HG03139 (cell line): ENCODE measurements at regions not wholly inside any gene's neighbourhood (a gene's known extent, or its start where the extent isn't known, plus 50 kb on each side); places are given as distances from the start of the nearest gene placed in this dataset.

ENCODE experiments used
- ATAC-seq: cut with Tn5 transposase; IDR thresholded peaks from one replicate; pipeline ENCODE4 v1.9.1; 2021; ENCODE audit not compliant: unreplicated experiment

DNA sequence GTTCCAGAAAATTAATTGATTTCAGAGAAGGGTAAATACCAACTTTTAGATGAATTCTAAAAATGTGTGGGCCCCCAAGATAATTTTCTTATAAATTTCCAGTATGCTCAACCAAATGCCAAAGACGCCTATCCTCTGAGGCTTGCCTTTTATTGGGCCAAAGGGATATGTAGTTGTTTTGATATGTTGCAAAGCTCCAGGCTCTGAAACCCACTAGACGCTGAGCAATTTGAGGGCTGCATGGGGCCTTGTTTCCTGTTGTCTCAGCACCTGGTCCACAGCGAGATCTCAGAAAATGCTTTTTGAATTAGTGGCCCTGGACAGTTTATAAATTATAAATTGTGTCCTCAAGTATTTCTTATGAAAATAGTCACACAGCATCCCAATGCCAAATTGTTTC, 397.2 kb downstream of the SAMD5 start:
- no peak for ATAC-seq

DNA sequence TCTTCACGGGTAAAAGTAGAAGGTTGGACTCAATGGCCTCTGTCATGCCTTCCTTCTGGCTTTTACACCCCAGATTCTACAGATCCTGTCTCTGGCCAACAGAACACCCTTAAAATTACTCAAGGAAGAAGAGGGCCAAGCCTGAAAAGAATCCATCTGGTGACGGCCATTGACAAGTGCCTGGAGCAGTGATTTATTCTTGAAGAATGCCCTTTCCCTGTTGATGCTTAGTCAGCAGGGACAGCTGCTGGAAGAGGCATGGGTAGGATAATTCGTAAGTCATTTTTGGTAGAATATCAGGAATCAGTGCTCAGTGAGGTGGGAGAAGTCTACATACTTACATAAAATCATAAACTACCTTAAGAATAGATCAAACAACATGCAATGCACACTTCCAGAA, 397.9 kb downstream of the SAMD5 start:
- ATAC-seq: no peak

DNA sequence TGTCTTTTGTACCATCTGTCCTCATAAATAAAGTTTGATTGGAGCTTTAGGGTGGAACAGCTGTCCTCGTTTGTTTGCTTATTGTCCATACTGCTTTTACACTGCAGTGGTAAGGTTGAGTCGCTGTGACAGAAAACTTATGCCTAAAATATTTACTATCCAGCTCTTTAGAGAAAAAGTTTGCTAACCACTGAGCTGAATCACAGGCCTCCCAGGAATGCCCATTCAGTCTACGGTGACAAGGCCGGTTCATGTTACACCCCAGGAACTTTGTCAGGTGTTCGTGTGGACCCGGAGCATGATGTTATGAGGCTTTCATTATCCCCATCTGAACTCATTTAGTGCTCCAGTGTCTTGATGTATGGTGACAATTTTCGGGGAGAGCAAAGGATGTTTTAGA, 401.1 kb downstream of the SAMD5 start:
- ATAC-seq: no peak

DNA sequence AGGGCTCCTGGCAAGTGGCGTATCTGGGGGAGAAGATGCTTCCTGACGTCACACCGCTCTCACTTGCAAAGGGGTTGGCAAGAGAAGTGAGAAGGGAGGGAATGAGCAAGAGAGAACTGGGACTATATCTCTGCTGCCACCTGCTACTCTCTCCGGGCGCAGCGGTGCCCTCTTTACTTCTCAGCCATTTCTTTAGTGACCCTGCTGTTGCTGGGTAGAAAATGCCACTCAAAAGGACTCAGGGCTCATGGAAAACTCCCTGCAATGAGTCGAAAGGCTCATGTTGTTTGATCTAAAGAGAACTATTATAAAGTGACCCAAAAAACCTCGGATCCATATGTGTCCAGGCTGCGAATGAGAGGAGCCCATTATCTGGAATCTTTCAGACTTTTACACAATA, 401.8 kb downstream of the SAMD5 start:
- ATAC-seq: no peak

DNA sequence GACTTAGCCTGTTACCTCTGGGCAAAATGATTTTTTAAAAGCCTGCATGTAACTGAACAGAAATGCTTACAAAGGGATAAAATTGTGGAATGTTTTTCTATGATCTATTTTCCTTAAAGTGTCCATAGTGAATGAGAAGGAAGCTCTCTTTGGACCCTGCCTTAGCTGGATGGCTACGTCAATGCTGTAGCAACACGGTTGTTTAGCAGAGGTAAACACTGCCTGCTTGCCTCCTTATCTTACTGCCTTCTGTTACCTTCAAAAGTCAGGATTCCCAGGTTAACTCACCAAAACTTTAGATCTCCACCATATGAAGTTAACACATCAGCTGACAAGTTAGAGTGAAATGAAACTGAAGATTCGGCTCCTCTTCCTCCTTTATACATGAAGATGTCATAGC, 402.6 kb downstream of the SAMD5 start:
- no peak for ATAC-seq

DNA sequence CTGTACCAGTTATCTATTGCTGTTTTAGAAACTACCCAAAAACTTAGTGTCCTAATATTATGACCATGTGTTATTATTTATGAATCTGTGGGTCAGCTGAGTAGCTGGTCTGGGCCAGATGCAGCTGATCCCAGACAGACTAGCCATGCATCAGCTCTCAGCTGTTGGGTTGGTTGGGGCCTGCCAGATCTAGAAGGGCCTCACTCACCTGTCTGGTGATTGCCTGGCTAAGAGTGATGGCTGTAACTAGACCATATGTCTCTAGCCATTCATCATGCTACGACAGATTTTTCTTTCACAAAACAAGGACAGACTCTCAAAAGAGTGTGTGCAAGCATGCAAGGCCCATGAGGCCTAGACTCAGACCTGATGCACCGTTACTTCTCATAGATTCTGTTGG, 403.2 kb downstream of the SAMD5 start:
- ATAC-seq: no peak

DNA sequence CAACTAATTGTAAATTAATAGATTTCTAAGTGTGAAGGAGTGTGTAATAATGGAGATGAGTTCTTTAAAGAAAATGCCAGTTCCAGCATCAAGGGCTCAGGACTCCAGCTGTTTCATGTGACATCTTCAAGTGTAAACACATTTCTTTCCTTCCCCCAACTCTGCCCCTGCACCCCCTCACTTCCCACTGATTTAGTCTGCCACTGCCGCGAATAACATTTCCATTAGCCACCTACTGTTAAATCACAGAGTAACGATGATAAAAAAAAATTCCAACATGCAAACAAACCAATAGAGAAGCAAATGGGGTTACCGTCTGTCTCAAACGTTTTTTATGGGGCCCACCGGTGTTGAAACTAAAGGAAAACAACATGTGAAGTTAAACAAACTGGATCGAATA, 414.3 kb downstream of the SAMD5 start:
- ATAC-seq: no peak

DNA sequence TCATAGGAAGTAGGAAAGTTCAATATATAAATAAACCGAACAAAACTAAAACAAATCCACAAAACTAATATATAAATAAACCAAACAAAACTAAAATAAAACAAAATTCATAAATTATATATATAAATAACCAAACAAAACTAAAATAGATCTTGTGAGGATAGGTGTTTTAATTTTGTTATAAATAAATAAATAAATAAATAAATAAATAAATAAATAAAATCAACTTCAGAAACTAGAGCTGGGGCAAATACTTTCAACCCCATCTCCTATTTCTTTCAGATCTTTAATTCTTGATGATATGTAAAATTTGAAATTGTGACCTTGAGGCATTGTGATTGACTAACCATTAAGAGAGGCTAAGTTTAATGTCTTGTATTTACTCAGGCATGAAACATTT, 416.1 kb downstream of the SAMD5 start:
- no peak for ATAC-seq

DNA sequence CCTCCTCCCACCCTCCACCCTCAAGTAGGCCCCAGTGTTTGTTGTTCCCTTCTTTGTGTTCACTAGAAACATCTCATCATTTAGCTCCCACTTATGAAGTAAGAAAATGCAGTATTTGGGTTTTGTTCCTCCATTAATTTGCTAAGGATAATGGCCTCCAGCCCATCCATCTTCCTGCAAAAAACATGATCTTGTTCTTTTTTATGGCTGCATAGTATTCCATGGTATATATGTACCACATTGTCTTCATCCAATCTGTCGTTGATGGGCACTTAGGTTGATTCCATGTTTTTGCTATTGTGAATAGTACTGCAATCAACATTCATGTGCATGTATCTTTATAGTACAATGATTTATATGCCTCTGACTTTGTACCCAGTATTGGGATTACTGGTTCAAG, 416.8 kb upstream of the SASH1 start:
- ATAC-seq: no peak

DNA sequence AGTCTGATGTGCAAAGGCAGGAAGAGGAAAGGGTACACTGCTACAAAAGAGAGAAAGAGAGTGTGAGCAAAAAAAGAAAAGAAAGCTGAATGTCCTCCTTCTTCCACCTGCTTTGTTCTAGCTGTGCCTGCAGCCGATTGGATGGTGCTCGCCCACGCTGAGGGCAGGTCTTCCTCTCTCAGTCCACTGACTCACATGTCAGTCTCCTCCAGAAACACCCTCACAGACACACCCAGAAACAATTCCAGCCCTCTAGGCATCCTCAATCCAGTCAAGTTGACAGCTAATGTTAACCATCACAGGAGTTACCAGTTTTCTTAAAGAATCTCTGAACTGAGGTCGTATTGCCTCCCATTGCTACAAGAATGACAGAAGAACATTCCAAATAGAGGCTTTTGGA, 411.9 kb upstream of the SASH1 start:
- no peak for ATAC-seq

DNA sequence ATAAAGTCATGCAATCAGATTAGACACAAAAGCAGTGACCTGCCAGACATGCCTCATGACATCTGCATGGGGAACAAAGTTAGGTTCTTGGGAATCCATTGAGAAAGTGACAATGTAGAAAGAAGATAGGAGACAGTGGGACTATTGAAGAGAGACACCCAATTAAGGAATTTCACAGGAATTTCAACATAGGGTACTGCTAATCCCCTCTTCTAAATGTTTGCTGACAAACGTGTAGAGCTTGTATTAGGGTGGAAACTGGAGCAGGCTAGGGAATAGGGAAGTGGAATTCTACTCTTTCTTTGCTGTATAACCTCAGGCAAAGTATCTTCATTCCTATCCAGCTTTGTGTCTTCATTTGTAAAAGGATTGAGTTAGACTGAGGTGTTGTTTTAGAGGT, 409.4 kb upstream of the SASH1 start:
- ATAC-seq: no peak

DNA sequence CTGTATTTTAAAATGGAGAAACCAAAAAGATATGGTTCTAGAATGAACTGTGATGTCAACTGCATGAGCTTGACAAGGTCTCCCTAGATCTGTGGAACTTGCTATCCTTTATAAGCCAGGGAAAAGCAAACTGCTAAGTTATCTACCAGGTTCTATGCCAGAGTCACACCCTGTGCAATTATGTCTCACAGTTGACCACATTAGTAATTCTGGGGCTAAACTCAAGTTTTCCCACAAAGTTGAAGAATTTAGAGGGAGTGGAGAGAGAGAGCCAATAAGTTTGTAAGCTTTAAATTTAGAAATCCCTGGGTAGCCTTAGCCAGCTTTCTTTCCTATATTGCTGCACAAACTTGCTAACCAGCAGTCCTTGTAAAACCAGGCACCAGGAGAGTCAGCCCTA, 407.0 kb upstream of the SASH1 start:
- no peak for ATAC-seq

DNA sequence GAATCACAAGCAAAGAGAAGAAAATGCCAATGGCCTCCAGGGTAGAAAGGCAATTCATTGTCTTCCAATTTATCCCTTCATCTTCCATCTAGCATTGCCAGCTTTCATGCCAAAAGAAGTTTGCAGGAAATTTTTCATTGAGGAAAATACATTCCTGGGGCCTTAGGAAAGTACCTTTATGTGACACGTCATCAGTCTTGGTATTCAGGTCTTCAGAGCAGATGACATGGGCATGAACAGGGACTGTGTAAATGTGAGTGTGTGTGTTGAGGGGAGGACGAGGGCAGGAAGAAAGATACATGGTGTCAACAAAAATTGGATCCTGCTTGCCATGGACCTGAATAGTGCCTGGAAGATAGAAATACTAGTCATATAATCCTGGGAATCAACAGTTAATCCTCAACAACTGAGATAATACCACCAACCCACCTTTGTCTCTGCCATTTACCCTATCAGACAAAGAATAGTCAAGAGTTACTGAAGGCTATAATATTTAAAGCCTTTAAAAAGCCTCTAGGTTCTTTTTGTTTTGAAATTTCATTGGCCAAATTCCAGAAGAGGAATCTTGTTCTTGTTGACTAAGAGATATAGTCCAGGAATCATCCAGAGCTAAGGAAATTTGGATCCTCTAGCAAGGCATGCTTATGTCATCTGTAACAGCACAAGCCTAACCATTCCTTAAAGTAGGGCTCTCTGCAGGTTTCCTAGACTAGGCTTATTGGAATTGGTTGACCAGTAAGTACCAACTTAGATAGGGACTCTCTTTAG, 405.8 kb upstream of the SASH1 start:
- ATAC-seq: no peak

DNA sequence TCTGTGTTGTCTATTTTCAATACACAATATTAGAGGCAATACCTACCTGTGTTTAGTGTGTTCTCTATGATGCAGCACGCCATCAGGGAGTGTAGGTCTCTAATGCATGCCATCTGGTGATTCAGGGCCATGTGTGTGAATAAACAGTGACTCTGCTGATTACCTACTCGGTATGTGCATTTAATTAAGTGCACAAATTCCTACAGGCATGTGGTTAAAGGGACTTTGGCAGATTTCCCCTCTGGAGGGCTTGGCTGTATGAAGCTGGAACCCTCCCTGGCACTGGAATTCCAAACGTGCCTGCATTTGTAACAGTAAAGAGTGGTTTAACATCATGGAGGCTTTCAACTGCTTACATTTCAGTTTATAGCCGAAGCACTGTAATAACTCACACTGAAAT, 401.5 kb upstream of the SASH1 start:
- ATAC-seq: no peak

DNA sequence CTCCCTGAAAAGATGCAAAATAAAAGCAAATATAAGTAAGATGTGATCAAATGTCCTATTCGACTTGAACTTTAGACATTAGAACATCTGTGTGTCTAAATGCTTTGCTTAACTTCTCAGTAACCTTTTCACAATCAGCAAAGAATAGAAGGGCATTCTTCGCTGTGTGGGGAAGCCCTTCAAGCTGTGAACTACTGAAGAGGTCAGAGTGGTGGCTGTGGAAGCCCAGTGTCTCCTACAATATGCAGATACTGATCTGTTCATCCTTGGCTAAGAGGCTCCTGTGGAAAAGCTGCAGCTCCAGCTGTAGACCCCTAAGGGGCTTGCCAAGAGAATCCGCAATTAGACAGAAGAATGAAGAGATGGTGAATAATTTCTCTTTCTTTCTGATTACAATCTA, 400.3 kb upstream of the SASH1 start:
- no peak for ATAC-seq

DNA sequence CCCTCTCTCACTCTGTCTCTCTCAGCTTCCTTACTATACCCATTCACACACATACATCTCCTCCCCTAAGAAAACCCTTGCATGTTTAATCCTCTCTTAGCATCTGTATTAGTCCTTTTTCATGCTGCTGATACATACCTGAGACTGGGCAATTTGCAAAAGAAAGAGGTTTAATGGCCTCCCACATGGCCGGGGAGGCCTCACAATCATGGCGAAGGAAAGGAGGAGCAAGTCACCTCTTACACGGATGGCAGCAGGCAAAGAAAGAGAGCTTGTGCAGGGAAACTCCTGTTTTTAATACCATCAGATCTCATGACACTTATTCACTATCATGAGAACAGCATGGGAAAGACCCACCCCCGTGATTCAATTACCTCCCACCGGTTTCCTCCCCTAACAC, 398.5 kb upstream of the SASH1 start:
- ATAC-seq: no peak

DNA sequence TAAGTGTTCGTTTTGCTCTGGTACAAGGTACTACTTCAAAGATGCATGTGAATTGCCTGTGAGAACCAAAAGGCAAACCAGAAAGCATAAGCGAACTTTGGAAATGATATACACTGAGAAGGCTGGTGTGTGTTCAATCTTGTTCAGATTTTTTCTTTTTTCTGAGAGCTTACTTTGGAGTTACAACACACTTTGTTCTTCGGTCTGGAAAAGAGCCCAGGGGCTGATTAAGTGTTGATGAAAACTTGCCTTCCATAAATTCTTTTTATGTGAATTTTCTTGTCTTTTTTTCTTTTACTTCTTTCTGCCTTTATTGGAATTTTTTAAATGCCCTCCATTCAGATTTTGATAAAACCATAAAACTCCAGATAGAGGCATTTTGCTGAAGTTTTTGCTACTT, 395.1 kb upstream of the SASH1 start:
- ATAC-seq: no peak

DNA sequence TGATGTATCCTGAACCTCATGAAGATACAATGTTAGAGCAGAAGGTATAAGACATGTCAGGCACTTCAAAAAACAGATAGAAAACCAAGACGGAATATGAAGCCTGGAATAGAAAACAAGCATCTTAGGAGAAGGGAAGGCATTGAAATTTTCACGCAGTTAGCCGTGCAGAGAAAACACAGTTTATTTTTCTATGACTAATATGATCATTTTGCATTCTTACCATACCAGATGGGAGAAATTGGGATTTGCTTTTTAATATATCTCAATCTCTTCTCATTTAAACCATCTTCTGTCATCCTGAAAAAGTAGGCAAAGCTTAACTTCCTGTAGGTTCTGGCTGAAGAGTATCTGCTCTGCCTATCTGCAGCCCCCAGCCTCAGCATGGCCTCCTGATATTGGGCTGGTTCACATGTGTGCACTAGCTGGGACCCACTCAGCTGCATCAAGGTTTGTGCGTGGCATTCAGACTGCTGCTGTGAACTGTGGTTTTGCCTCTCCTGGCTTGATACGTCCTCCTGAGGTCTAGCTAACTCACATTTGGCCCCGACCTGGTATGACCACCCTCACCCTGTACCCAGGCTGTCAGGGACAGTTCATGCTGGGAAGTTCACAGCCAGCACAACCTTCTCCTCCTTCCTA, 392.5 kb upstream of the SASH1 start:
- no peak for ATAC-seq

DNA sequence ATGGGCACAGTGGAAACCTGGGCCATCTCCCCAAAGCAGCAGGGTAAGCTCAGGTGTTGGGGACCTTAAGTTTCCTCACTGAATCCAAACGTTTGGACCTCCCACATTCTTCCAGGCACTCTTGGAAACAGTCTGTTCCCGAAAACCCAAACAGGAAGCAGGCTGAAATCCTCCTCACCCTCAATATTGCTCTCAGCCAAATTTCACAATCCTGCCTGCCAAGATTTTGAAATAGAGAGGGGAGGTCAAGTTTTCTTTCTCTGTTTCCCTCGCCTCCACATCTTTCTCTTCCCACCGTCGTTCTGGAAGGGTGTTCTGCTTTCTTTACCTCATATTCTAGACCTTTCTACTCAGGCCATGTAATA, 392.0 kb upstream of the SASH1 start:
- ATAC-seq: no peak

DNA sequence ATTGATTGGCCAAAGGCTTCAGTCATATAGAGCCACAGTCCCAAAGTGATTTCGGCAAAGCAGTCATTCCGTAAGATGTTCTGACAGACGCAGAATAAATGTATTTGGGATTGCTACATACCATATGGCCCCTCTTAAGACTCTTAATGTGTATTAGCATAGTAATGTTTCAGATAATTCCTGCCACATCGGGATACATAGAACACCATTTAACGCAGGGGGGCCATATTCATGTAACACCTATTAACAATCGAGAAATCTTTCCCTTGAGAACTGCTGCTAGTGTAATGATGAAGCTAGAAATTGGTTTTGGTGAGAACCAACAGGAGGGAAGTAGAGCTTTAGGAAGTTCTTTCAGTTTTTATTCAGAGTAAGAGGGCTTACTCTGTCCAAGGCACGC, 390.9 kb upstream of the SASH1 start:
- ATAC-seq: no peak

DNA sequence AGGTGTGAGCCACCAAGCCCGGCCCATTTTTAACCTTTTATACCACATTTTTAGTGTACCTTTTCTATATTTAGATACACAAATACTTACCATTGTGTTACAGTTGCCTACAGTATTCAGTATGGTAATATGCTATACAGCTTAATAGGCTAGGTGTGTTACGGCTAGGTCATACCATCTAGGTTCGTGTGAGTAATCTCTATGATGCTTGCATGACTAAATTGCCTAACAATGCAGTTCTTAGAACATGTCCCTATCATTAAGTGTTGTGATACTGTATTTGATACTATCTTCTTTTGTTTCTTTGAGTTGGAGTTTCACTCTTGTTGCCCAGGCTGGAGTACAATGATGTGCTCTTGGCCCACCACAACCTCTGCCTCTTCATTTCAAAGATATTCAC, 387.7 kb upstream of the SASH1 start:
- no peak for ATAC-seq

DNA sequence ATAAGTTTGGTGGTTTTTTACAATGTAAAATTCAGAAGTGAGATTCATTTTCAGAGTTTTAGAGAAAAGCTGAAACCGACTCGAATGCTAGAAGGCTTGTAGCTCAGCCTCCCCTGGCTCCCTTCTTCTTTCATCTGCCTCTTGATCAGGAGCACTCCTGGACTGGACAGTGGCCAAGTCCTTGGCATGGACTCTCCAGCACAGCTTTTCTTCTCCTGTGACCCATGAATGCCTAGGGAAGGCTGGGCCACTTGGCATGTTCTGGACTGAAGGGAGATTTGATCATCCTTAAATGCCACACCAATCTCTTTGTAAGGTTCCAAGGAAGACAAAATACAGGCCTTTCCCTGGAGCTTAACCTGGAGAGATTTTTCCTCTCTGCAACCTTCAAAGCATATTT, 384.0 kb upstream of the SASH1 start:
- no peak for ATAC-seq

DNA sequence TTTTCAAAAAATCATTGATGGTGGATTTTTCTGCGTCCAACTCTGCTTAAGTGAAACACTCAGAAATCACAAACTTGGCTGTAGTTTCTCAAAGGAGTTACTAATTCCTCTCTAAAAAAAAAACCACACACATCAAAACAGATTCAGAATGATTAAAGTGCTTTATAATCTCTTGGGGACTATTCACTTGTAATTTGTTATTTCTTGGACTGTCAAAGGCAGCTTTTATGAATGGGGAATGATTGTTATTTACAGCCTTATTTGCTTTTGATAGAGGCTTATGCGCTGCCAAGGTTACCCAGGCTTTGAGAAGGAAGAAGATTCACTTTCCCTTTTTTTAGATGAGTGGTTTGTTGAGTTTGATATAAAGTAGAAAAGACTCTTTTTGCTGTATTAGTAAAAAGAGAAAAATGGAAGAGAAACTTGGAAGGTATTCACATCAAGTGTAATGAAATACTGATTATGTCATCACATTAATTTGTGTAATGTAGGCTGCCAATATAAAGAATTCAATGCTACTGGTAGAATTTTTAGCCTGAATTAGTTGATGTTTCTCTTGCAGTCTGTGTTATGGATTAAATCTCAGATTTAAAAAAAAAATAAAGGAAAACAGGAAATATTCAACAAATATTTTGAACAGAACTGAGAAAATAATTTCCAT, 381.0 kb upstream of the SASH1 start:
- ATAC-seq: no peak
